GM18505 (cell line): ENCODE measurements at regions not wholly inside any gene's neighbourhood (a gene's known extent, or its start where the extent isn't known, plus 50 kb on each side); places are given as distances from the start of the nearest gene placed in this dataset.
A peak's percentile ranks its signal among the peaks of the same experiment; 100 is the strongest.
"Not testable (repeated sequence)": the region's sequence is repeated elsewhere in the genome, so short reads cannot be mapped to it uniquely, and the experiment has no call there.

ENCODE experiments used
- ATAC-seq: cut with Tn5 transposase; IDR thresholded peaks from one replicate; pipeline ENCODE4 v1.9.1; 2021; ENCODE audit not compliant: unreplicated experiment
- POLR2A ChIP-seq: IDR thresholded peaks from 4 replicates; pipeline ENCODE4 v1.6.1; 2011; ENCODE audit warnings: borderline replicate concordance; ENCODE audit not compliant: insufficient read depth, insufficient read length; ENCODE audit errors: extremely low read depth

GRCh38 chr7:149670288-149670687 is 103.1 kb downstream of the ZNF467 start:
- TF ChIP-seq POLR2A, result no peak
- no peak for ATAC-seq

- no peak for ATAC-seq
- TF ChIP-seq POLR2A, result no peak
Measured at GRCh38 chr7:149669121-149669818, 104.1 kb downstream of the ZNF467 start.

GRCh38 chr7:149666360-149666945 is 106.9 kb downstream of the ZNF467 start:
- no peak for TF ChIP-seq POLR2A
- ATAC-seq, result no peak

GRCh38 chr7:149665618-149666017 is 107.8 kb downstream of the ZNF467 start:
- ATAC-seq, result not testable (repeated sequence)

- ATAC-seq, result no peak
Measured at GRCh38 chr7:149664666-149665065, 108.7 kb downstream of the ZNF467 start.

GRCh38 chr7:149664176-149664575 is 109.2 kb downstream of the ZNF467 start:
- no peak for TF ChIP-seq POLR2A
- no peak for ATAC-seq

More at GRCh38 chr7:149664666-149665065, 108.7 kb downstream of the ZNF467 start:
- TF ChIP-seq POLR2A, result no peak

- no peak for TF ChIP-seq POLR2A
- ATAC-seq, result peak; percentile 96
Measured at GRCh38 chr7:149662591-149663095, 110.7 kb downstream of the ZNF467 start.

GRCh38 chr7:149655784-149656183 is 117.6 kb downstream of the ZNF467 start:
- TF ChIP-seq POLR2A, result no peak
- ATAC-seq, result no peak

GRCh38 chr7:149654588-149654987 is 118.8 kb downstream of the ZNF467 start:
- ATAC-seq, result no peak

GRCh38 chr7:149650190-149650589 is 123.2 kb downstream of the ZNF467 start:
- not testable (repeated sequence) for ATAC-seq

More at GRCh38 chr7:149654588-149654987, 118.8 kb downstream of the ZNF467 start:
- no peak for TF ChIP-seq POLR2A

- no peak for TF ChIP-seq POLR2A
- ATAC-seq, result no peak
Measured at GRCh38 chr7:149644754-149645153, 128.6 kb downstream of the ZNF467 start.

- ATAC-seq, result no peak
- TF ChIP-seq POLR2A, result no peak
Measured at GRCh38 chr7:149642589-149642988, 130.8 kb downstream of the ZNF467 start.

- no peak for TF ChIP-seq POLR2A
- ATAC-seq, result no peak
Measured at GRCh38 chr7:149638566-149639320, 134.6 kb downstream of the ZNF467 start.
